ENCODE measurements at regions not wholly inside any gene's neighbourhood (a gene's known extent, or its start where the extent isn't known, plus 50 kb on each side); places are given as distances from the start of the nearest gene placed in this dataset.

- TF ChIP-seq CTCF (IDR thresholded peaks at IDR 0.05) (no peak), SIN3A (IDR thresholded peaks at IDR 0.05; ENCODE audit: borderline replicate concordance, insufficient read depth, low read depth, low read length) (no peak)
Measured at GRCh38 chr1:232570007-232570406, 59.9 kb downstream of the SIPA1L2 start.
